K562 (cell line): ENCODE measurements at regions not wholly inside any gene's neighbourhood (a gene's known extent, or its start where the extent isn't known, plus 50 kb on each side); places are given as distances from the start of the nearest gene placed in this dataset.

Experiments used
- ATAC-seq: fragments of 200-7000 bp; cut with Tn5 transposase; 3 replicates; pipeline ENCODE4 v1.9.1; 2020; ENCODE audit warnings: moderate library complexity
- BruUV-seq: library from RNA; stranded (reverse); fragments of 400-500 nt; replicated peaks from 2 replicates; lab custom pipeline; 2021; lab: Mats Ljungman, UMichigan
- CTCF ChIA-PET: fragments of 300-600 bp; formaldehyde crosslinking; extraction: SDS; loops from one replicate; lab custom pipeline; 2021; ENCODE audit warnings: low intra/inter-chr PET ratio; lab: Yijun Ruan, JAX
- POLR2A ChIA-PET: fragments of 300-600, 350-650 bp; sonication (Branson Sonifier 250); formaldehyde crosslinking; extraction: SDS; loops from one replicate; lab custom pipeline; 2021; ENCODE audit warnings: antibody characterized with exemption, inconsistent platforms; lab: Yijun Ruan, JAX
- DNase-seq, 4 experiments: peaks; one replicate each; pipeline versions ENCODE4 v3.0.0 to v3.0.0-alpha.2; 2011 to 2018; ENCODE audit warnings: low spot score in 3 of 4, mixed read lengths in 3 of 4; ENCODE audit errors: extremely low read depth in 1 of 4
- FAIRE-seq: peaks from 2 replicates; lab custom pipeline; 2011; peaks lifted over from hg19 to GRCh38; lab: Jason Lieb, UNC
- H2AFZ ChIP-seq: 2 replicates; pipeline ENCODE4 v1.6.0; 2011; ENCODE audit warnings: low read depth, low read length, control low read depth, inconsistent platforms
- H3K27ac ChIP-seq: fragments of 200-600 bp; 3 replicates; pipeline ENCODE4 v1.8.0; 2011; ENCODE audit warnings: low read depth, mild to moderate bottlenecking, control low read depth, inconsistent platforms, low read length, moderate library complexity, mixed read lengths; ENCODE audit errors: extremely low read depth
- H3K27me3 ChIP-seq, 2 experiments: fragments of 300-600 bp in 1 of 2; 2 replicates in 1 of 2; 3 replicates in 1 of 2; pipeline versions ENCODE4 v1.6.0 to v1.8.0; 2011; ENCODE audit warnings: inconsistent platforms in 2 of 2, low read length in 2 of 2, mild to moderate bottlenecking in 1 of 2, mixed read lengths in 1 of 2, moderate library complexity in 1 of 2; ENCODE audit not compliant: control insufficient read depth in 2 of 2, insufficient read depth in 2 of 2
- H3K36me3 ChIP-seq: fragments of 300-600 bp; 3 replicates; pipeline ENCODE4 v1.8.0; 2011; ENCODE audit warnings: mild to moderate bottlenecking, low read length, inconsistent platforms; ENCODE audit not compliant: control insufficient read depth, insufficient read depth
- H3K4me1 ChIP-seq, 2 experiments: fragments of 200-600 bp in 1 of 2; replicated peaks in 1 of 2; 2 replicates in 1 of 2; 3 replicates in 1 of 2; pipeline versions ENCODE4 v1.5.1 to v1.8.0; 2011; ENCODE audit warnings: inconsistent platforms in 2 of 2, low read length in 2 of 2, mild to moderate bottlenecking in 1 of 2, mixed read lengths in 1 of 2, moderate library complexity in 1 of 2; ENCODE audit not compliant: control insufficient read depth in 2 of 2, insufficient read depth in 2 of 2
- H3K4me2 ChIP-seq: 2 replicates; pipeline ENCODE4 v1.6.1; 2011; ENCODE audit warnings: low read length, control low read depth, inconsistent platforms, mixed read lengths; ENCODE audit not compliant: insufficient read depth
- H3K4me3 ChIP-seq: fragments of 200-600 bp; sonication (generic), shearing (Covaris generic); 2 replicates; pipeline ENCODE4 v1.5.1; 2016; ENCODE audit warnings: control low read depth, inconsistent platforms
- H3K79me2 ChIP-seq: fragments of 200-600 bp; 3 replicates; pipeline ENCODE4 v1.8.0; 2011; ENCODE audit warnings: low read length, inconsistent platforms; ENCODE audit not compliant: control insufficient read depth, insufficient read depth
- H3K9ac ChIP-seq, 2 experiments: 2 replicates each; pipeline versions ENCODE4 v1.6.0 to v1.6.1; 2011; ENCODE audit warnings: low read depth in 2 of 2, low read length in 2 of 2, control low read depth in 1 of 2, inconsistent platforms in 1 of 2, mild to moderate bottlenecking in 1 of 2, mixed read lengths in 1 of 2; ENCODE audit not compliant: insufficient read depth in 1 of 2
- H3K9me1 ChIP-seq: one replicate; pipeline ENCODE4 v1.6.0; 2011; ENCODE audit warnings: inconsistent platforms, mild to moderate bottlenecking, low read length, moderate library complexity; ENCODE audit not compliant: control insufficient read depth, insufficient read depth
- H3K9me3 ChIP-seq: replicated peaks from 2 replicates; pipeline ENCODE4 v1.5.1; 2011; ENCODE audit warnings: low read depth, low read length, inconsistent platforms; ENCODE audit not compliant: control insufficient read depth, insufficient read depth
- H4K20me1 ChIP-seq: replicated peaks from 2 replicates; pipeline ENCODE4 v1.6.1; 2011; ENCODE audit warnings: low read length, inconsistent platforms, mixed read lengths; ENCODE audit not compliant: control insufficient read depth, insufficient read depth
- ATF3 ChIP-seq, 2 experiments: fragments of 450-650 bp in 1 of 2; sonication (generic) in 1 of 2; formaldehyde crosslinking in 1 of 2; IDR thresholded peaks in 1 of 2; conservative IDR thresholded peaks in 1 of 2; 2 replicates each; pipeline versions ENCODE4 v1.6.1 to v1.8.1; 2016 to 2023; ENCODE audit warnings: mild to moderate bottlenecking in 2 of 2, moderate library complexity in 2 of 2, inconsistent platforms in 1 of 2, missing genetic modification reagents in 1 of 2
- C11orf30 ChIP-seq: fragments of 450-650 bp; IDR thresholded peaks from 2 replicates; pipeline ENCODE4 v1.6.1; 2016; ENCODE audit warnings: low read depth, mild to moderate bottlenecking
- GABPB2 ChIP-seq: fragments of 250-450 bp; sonication (Bioruptor Pico); conservative IDR thresholded peaks from 2 replicates; pipeline ENCODE4 v1.5.1; 2021; ENCODE audit warnings: mild to moderate bottlenecking
- KDM1A ChIP-seq, 2 experiments: fragments of 450-650 bp; IDR thresholded peaks; 2 replicates each; pipeline ENCODE4 v1.6.1; 2016; ENCODE audit warnings: mild to moderate bottlenecking in 2 of 2
- MAFF ChIP-seq: IDR thresholded peaks from 2 replicates; pipeline ENCODE4 v1.6.1; 2012; ENCODE audit warnings: low read length, improper control_type of control experiment
- MAFG ChIP-seq: fragments of 450-650 bp; conservative IDR thresholded peaks from 2 replicates; pipeline ENCODE4 v1.6.1; 2016; ENCODE audit warnings: missing genetic modification characterization, missing compliant biosample characterization
- MEIS2 ChIP-seq: fragments of 450-650 bp; IDR thresholded peaks from 2 replicates; pipeline ENCODE4 v1.6.1; 2014; ENCODE audit warnings: mild to moderate bottlenecking; ENCODE audit not compliant: partially characterized antibody
- PML ChIP-seq: IDR thresholded peaks from 2 replicates; pipeline ENCODE4 v1.6.1; 2012; ENCODE audit warnings: low read length, inconsistent platforms
- RFX7 ChIP-seq: fragments of 250-450 bp; sonication (Bioruptor Pico); IDR thresholded peaks from 2 replicates; pipeline ENCODE4 v1.5.1; 2021; ENCODE audit warnings: mild to moderate bottlenecking
- STAT5B ChIP-seq: fragments of 250-450 bp; sonication (Bioruptor Pico); IDR thresholded peaks from 2 replicates; pipeline ENCODE4 v1.8.0; 2021; ENCODE audit warnings: mild to moderate bottlenecking, inconsistent platforms
- ZC3H8 ChIP-seq: fragments of 450-650 bp; IDR thresholded peaks from 2 replicates; pipeline ENCODE4 v1.6.1; 2017
- ZNF140 ChIP-seq: fragments of 250-450 bp; sonication (Bioruptor Pico); IDR thresholded peaks from 2 replicates; pipeline ENCODE4 v1.8.0; 2021; ENCODE audit warnings: moderate library complexity, mild to moderate bottlenecking, inconsistent platforms
- ZNF316 ChIP-seq: fragments of 450-650 bp; IDR thresholded peaks from 2 replicates; pipeline ENCODE4 v1.6.1; 2016
- ZNF707 ChIP-seq: fragments of 250-450 bp; sonication (Bioruptor Pico); conservative IDR thresholded peaks from 2 replicates; pipeline ENCODE4 v1.8.0; 2022; ENCODE audit warnings: inconsistent platforms, mild to moderate bottlenecking, moderate library complexity
- whole genome bisulfite sequencing: fragments of 100-300 bp; shearing (Covaris generic); methylation state at CpG from one replicate; pipeline ENCODE4 v1.1.6; 2016; ENCODE audit warnings: low coverage, mixed read lengths; ENCODE audit not compliant: insufficient coverage; ENCODE audit errors: missing lambda C conversion rate; 5-methylcytosine and 5-hydroxymethylcytosine counted together
- in situ Hi-C: fragments of 300-500 bp; cut with MboI; formaldehyde crosslinking; loops from 4 replicates; pipeline ENCODE4 v1.15.0; 2018; ENCODE audit warnings: inconsistent platforms, mixed read lengths
- intact Hi-C: fragments of 100-400 bp; cut with micrococcal nuclease; formaldehyde crosslinking; loops from 2 replicates; pipeline ENCODE4 v1.14.2; 2022
- TF ChIP-seq, protein P1 (sequence below): fragments of 250-450 bp; sonication (Bioruptor Pico); IDR thresholded peaks from 2 replicates; pipeline ENCODE4 v1.5.0; 2020; ENCODE audit warnings: mild to moderate bottlenecking

- TF ChIP-seq, protein P1, sequence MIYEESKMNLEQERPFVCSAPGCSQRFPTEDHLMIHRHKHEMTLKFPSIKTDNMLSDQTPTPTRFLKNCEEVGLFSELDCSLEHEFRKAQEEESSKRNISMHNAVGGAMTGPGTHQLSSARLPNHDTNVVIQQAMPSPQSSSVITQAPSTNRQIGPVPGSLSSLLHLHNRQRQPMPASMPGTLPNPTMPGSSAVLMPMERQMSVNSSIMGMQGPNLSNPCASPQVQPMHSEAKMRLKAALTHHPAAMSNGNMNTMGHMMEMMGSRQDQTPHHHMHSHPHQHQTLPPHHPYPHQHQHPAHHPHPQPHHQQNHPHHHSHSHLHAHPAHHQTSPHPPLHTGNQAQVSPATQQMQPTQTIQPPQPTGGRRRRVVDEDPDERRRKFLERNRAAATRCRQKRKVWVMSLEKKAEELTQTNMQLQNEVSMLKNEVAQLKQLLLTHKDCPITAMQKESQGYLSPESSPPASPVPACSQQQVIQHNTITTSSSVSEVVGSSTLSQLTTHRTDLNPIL (CRISPR knock-in tag) = no peak
Measured at GRCh38 chr4:96874657-96875056, 1034.8 kb downstream of the PDHA2 start (continued).

- Histone ChIP-seq H3K4me2 (no peak overlapping the region), H3K36me3 (no peaks in the 10 kb centered on the region), H3K27me3 (no peaks in the 10 kb centered on the region), H3K4me1 (no peaks in the 10 kb centered on the region), H3K9me1 (no peaks in the 10 kb centered on the region), H3K27ac (no peak overlapping the region), H2AFZ (no peak overlapping the region), H4K20me1 (no peaks in the 10 kb centered on the region), H3K79me2 (no peaks in the 10 kb centered on the region), H3K9ac (no peak overlapping the region), H3K4me3 (no peak overlapping the region), H3K9me3 (no peaks in the 10 kb centered on the region; the same call in 1 of the 2 replicates)
- DNase-seq (no peak), FAIRE-seq (no peak), ATAC-seq (no peak)
- BruUV-seq = no TSS peak
- CTCF ChIA-PET = no interaction called here
- intact Hi-C loops = no loop called here
- no peak for TF ChIP-seq ZC3H8
- no peak for TF ChIP-seq PML
- TF ChIP-seq GABPB2 (CRISPR knock-in tag) = no peak
- TF ChIP-seq STAT5B (CRISPR knock-in tag) = no peak
- peak; percentile 12; the same call in 1 of the 2 replicates for TF ChIP-seq C11orf30
- no peak for TF ChIP-seq MEIS2
- TF ChIP-seq RFX7 (CRISPR knock-in tag) = no peak
- peak; percentile 34 for TF ChIP-seq ZNF316
- no peak for TF ChIP-seq ATF3 (IDR thresholded peaks at IDR 0.05)
- no peak for TF ChIP-seq ATF3 (CRISPR knock-in tag; conservative IDR thresholded peaks at IDR 0.05)
- no peak for TF ChIP-seq ZNF140 (CRISPR knock-in tag)
- peak; percentile 17; the same call in 1 of the 2 replicates for TF ChIP-seq MAFG (tag)
- TF ChIP-seq KDM1A (IDR thresholded peaks at IDR 0.05) = no peak
- TF ChIP-seq ZNF707 (CRISPR knock-in tag) = no peak
- TF ChIP-seq MAFF = peak; percentile 32; the same call in 1 of the 2 replicates
- POLR2A ChIA-PET = no interaction called here
- in situ Hi-C loops = no loop called here
- WGBS = 0% methylated on average over 2 of the region's 2 CpGs
Measured at GRCh38 chr4:96879527-96879926, 1039.6 kb downstream of the PDHA2 start.
